DMS53 (cell line): ENCODE measurements at regions not wholly inside any gene's neighbourhood (a gene's known extent, or its start where the extent isn't known, plus 50 kb on each side); places are given as distances from the start of the nearest gene placed in this dataset.
A peak's percentile ranks its signal among the peaks of the same experiment; 100 is the strongest.
"Not testable (repeated sequence)": the region's sequence is repeated elsewhere in the genome, so short reads cannot be mapped to it uniquely, and the experiment has no call there.

Source experiments
- DNase-seq: peaks from one replicate; lab custom pipeline; 2025; lab: John Stamatoyannopoulos, UW

DNA sequence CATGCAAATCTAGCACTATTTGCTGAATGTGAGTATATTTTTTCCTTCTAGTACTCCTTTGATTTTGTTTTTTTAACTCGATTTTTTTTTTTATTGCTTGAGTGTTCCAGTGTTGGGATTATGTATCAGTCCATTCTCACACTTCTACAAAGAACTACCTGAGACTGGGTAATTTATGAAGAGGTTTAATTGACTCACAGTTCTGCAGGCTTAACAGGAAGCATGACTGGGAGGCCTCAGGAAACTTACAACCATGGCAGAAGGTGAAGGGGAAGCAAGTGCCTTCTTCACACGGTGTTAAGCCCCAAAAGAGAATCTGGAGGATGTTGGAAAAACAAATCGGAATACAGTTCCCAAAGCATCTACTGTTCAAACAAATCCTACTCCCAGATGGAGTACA, 69.1 kb downstream of the ZNF518B start:
- not testable (repeated sequence) for DNase-seq

DNA sequence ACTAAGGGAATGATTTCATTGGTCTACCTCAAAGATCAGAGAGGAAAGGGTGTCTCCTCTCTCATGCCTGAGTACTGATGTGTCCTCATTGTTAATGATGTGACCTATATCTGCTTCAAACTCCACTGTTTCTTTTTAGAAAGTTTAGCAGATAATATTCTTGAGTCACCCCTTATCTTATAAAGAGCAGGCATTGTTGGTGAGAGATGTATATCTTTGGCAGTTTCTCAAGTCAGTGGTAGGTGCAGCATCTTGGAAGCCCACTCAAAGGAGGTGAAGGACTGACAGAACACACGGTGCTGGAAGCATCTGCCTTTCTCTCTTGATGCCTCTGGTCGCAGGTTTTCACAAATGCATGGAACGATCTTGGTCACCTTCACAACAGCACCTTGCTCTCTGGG, 71.2 kb downstream of the ZNF518B start:
- no peak for DNase-seq

DNA sequence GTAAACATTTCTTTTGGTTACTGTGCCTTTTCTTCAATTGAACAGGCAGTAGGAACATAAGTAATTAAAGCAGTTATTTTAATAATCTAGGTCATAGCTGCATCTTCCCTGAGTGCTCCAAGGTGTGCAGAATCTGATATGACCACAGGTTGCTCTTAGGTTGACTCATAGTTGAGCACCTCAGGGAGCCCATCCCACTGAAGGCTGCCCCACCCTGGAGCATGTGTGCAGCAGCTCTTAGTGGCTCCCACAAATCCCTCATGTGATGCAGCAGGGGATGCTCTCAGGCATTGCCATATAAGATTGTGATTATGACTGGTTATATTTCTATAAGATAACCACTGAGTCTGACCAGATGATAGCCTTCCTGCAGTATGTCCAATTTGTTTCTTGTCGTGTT, 72.3 kb downstream of the ZNF518B start:
- no peak for DNase-seq

DNA sequence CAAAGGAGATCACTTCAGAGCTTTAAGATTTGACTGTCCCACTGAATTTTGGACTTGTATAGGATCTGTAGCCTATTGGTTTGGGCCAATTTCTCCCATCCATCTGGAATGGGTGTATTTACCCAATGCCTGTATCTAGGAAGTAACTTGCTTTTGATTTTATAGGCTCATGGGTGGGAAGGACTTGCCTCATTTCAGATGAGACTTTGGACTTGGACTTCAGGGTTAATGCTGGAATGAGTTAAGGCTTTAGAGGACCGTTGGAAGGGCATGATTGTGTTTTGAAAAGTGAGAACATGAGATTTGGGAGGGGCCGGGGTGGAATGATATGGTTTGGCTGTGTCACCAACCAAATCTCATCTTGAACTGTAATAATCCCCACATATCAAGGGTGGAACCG, 73.8 kb downstream of the ZNF518B start:
- DNase-seq = no peak

DNA sequence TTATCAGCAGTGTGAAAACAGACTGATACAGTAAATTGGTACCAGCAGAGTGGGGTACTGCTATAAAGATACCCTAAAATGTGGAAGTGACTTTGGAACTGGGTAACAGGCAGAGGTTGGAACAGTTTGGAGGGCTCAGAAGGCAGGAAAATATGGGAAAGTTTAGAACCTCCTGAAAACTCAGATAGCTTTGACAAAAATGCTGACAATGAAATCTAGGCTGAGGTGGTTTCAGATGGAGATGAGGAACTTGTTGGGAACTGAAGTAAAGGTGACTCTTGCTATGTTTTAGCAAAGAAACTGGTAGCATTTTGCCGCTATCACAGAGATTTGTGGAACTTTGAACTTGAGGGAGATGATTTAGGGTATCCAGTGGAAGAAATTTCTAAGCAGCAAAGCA, 75.1 kb downstream of the ZNF518B start:
- not testable (repeated sequence) for DNase-seq

DNA sequence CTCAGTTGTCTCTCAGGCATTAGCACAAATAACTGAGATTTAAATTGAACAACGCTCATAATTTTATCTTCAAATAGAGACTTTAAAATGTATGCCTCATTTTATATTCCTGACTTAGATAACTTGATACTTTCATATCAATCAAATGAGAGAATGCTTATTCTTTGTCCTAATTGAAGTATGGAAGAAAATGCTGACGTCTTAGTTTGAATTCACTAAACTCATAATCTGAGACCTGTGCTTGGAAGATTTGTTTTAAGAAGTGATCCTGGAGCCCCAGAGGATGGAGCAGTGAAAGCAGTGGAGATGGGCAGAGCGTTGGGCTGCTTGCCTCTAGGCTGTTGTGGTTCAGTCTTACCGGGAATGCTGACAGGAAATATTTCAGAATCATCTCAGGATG, 76.1 kb downstream of the ZNF518B start:
- DNase-seq = no peak

DNA sequence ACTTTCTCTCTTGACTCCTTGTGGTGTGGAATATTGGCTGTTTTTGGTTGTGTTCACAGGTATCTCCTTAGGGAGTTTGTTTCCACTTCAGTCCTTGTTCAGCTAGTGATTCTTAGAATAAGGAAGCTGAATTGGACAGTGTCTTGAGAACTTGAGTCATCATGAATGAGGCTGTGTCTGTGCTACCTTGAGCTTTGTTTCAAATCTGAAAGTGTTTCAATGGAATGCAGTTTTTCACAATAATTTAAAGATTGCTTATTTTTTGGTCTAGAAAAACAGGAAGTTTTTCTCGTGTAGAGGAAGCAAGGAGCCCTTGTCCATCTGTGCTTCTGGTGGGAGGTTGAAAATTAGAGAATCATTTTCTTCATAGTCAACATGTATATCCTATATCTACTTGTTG, 76.5 kb downstream of the ZNF518B start:
- no peak for DNase-seq

DNA sequence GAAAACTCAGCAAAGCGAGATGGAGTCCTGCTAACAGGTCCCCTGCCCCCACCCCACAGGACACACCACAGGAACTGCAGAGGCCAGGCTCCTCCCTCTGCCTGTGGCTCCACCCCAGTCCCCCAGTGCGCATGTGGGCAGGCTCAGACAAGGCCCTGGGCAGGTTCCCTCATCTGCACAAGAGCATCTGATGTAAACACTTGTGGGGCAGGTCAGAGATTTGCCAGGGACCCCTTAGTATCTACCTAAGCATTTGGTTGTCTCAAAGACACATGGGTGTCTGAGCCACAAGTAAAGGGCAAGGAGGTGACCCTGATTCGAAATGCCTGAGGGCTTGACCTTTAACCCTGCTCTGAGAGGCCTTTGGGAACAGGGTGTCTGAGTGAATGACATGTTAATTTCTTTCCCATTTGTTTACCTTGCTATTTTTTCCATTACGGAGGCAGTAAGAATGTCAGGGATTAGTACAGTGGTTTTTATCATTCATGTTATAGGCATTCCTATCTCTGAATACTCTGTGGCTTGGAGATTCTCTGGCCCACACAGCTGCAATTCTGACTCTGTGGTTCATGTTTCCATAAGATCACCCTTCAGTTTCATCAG, 85.3 kb downstream of the ZNF518B start:
- DNase-seq = no peak

DNA sequence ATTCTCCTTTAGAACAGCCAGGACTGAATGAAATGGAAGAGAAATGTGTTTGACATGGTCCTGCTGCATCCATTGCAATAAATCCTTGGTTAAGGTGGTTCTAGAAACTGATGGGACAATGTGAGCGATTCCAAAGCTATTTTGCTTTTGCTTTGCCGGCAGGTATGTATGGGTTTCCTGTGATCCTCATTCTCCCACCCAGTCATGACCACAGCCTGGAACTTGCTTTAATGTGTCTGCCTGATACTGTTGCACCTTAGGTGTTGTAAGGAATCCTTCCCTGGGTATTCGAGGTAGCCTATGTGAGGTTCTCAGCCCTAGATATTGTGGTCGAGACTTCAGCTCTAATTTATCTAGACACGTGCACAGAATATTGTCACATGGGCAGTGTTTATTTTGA, 86.1 kb downstream of the ZNF518B start:
- no peak for DNase-seq

DNA sequence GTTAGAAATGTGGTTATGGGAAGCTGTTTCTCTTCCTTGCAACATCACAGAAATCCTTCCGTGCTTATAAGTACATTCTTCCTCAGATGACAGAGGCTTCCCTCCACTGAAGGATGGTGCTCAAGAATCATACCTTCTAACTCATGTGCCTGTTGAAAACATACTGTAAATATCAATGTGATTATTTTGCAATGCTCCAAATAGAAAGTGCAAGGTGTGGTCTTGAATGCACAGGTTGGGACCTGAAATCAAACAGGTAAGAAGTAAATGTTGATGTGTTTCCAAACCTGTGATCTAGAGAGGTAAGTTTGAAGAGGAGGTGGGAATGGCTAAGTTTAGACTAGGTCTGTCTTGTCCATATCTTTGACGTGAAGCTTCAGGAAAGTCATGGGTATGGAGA, 87.7 kb downstream of the ZNF518B start:
- DNase-seq = no peak

DNA sequence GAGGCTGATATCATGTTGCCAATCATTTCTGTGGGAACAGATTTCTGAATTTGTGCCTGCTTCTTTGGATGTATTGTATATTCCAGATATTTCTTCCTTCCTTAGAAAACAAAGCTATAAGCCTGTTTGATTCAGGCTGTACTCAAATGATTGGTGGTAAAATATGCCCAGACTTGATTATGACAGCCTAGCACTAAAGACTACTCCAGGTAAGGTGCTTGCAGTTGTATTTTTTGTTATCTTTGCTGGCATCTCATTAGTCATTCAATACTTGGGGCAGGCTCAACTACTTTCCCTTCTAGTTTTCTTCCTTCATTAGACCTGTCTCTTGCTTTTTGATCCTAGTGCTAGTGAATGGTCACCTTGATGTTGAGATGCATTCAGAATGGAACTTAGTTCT, 90.6 kb downstream of the ZNF518B start:
- no peak for DNase-seq

DNA sequence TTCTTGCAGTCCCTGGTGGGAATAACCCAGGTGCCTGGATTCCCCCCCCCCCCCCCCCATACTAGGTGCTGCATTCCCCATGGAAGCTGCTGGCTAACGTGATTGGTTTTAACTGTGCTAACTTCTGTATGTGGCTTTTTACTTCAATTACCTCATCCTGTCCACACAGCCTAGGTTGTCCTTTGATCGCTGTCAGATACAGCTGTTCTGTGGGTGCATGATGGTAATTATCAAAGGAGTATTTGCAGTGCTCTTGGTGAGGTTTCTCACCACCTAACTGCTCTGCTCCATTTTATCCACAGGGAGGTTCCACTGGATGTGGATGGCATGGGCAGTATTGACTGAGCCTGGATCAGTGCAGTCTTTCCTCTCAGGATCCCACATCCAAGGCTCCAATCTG, 93.0 kb downstream of the ZNF518B start:
- DNase-seq = no peak

DNA sequence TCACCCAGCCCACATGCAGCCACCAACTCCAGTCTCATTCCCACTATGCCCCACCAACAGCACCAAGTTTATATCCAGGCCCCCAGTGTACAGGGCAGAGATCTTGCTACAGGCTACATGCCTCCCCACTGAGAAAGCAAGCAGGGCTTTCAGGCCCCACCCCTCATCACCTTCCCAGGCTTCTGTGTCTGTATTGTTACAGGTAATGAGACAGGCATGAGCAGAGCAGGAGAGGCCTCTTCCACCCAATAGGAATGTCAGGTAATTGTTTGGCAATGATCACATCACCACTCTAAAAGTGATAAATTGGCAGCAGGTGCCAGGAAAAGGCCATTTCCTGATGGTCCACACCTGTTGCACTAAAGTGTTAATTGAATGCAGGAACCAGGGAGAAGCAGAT, 102.5 kb downstream of the ZNF518B start:
- DNase-seq = no peak

DNA sequence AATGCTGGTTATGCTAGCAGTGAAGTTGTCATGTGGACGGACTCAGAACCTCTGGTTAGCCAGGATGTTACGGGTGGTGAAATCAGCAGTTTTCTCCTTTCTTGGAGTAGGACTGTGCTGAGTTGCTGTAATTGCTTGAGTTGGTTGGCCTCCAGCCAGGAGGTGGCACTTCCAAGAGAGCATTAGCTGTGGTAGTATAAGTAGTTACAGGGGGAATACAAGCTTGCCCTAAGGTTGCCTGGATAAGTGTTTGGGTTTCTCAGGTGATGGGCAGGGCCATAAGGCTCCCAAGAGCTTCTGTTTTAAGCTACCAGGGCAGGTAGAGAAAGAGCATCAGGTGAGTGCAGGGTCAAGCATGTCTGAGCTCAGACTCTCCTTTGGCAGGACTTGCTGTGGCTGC, 103.0 kb downstream of the ZNF518B start:
- no peak for DNase-seq

DNA sequence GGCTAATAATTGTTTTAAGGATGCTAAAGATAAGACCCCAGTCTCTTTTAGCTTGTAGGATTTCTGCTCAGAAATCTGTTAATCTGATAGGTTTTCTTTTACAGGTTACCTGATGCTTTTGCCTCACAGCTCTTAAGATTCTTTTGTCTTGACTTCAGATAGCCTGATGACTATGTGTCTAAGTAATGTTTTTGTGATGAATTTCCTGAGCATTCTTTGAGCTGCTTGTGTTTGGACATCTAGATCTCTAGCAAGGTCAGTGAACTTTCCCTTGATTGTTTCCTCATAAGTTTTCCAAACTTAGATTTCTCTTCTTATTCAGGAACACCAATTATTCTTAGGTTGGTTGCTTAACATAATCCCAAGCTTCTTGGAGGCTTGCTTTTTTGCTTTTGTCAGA, 104.1 kb downstream of the ZNF518B start:
- DNase-seq = no peak

DNA sequence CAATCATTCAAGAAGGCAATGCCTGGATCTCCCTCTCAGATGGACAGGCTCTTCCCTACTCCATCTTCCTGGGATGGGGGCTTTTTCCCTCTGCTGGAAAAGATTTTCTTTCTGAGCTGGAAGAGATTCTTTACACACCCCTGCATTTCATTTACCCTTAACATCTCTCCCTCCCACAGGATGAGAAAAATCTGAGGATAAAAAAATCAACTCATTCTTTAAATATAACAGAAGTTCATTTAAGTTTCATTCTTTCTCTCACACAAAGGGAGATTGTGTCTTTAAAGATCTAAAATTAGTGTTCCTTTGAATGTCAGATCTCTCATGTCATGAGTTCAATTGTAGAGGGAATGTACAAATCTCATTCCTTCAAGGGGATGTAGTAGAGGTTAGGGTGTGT, 109.0 kb downstream of the ZNF518B start:
- no peak for DNase-seq

DNA sequence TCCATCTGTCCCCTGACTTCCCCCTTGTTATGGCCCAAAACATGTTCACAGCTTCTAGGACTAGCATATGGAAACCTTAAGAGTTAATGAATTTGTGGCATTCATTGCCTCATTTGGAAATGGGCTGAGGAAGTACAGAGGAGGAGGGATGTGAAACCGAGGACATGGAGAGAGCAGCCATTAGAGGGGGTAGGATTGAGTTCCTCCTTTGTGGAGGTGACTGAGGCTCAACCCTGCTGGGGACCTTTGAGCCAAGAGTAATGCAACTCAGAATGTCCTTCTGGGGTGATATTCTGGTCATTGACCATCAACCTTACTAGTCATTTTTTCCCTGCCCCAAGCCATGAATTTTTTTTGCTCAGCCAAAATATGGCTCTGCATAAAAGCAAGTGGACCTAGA, 109.4 kb downstream of the ZNF518B start:
- DNase-seq = no peak

DNA sequence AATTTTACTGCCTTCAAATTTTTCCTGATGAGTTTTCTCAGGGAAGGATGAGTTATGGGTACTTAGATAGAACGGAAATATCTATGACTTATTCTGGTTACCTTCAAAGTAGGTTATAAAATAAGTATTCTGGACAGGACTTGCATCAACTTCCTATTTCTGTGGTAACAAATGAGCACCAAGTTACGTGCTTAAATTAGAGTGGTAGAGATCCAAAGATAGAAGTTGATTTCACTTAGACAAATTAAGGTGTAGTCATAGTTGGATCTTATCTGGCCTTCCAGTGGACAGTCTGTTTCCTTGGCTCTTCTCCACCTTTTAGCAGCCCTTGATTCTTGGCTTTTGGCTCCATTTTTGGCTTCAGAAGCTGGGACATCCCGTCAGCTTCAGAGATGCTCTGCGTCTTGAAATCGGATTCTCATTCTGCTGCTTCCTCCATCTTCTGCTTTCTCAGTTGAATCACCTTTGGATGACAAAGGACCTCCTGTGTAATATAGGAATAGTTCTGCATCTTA, 109.9 kb downstream of the ZNF518B start:
- DNase-seq = no peak

DNA sequence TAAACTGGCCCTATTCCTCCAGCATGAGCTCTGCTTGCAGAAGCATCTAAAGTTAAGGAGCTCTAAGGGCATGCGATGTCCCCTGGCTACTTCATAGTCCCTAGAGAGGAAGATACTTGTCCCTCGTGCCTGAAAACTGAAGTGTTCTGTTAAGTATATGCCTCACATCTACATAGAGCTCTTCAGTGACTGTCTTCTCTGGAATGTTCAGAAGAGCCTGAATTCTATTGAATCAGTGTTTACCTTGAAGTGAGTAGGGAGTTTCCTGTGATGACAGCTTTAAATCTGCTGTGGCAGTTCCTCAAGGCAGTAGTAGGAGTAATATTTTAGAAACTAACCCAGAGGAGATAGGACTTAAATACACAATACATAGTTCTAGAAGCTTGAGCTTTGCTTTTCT, 111.2 kb downstream of the ZNF518B start:
- DNase-seq = peak; percentile 56

DNA sequence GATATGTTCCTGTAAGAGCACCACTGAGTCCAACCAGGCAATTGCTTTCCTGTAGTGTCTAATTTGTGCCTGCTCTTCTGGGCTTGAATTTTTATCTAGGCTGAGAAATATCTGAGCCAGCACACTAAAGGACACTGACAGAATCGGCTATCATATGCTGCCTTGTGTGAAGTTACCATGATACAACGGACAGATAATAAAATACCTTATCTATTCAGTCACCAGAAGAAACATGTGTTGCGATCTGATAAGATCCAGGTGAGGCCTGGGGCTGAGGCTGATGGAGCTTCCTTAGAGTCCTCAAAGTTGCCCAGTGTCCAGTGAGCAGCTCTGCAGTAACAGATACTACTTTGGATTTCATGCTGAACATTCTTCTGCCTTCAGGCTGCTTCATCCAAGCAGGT, 111.8 kb downstream of the ZNF518B start:
- DNase-seq = no peak

DNA sequence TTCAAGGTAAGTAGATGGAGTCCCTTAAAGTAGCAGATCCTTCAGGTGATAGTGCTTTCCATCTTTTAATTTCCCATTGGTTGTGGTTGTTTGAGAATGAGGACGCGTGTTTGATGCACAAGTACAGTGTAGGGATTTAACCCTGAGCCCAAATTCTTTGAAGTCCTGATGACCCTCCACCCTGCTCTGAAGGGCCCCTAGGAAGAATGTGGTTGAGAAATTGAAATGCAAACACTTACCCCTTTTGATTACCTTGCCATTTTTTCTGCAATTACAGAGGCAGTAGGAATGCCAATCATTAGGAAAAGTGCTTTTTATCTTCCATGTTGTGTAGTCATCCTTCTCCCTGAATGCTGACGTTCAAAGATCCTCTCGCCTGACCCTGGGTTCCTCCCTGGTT, 112.4 kb downstream of the ZNF518B start:
- DNase-seq = no peak

DNA sequence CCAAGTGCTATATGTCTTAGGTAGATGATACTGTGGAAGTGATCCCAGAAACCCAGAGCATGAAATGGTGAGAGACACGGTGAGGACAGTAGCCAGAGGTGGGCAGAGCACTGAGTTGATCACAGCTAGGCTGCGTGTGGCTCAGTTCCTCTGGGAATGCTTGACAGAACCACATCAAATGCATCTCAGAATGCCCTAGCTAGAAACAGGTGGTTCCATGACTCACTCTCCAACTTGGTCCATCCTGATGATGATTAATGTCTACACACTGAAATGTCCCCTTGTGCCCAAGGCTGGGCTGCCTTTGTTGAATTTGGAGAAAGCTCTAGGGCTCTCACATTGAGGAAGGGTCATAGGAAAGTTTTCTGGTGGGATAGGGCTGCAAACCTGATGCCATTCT, 113.6 kb downstream of the ZNF518B start:
- no peak for DNase-seq

DNA sequence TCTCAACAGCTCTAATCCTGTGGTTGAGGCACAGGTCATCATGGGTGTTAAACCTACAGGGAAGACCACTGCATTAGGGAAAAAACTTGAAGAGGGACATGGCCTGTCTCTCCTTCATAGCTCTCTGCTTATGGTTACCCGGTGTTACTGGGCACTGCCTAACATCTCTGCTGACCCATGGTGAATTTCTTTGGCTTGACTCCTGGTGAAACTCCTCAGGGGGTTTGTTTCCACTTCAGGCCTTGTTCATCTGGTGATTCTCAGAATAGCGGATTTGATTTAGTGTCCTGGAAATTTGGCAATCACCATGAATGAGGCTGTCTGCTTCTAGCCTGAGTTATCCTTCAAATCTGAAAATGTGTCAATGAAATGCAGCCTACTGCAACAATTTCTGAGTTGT, 114.4 kb downstream of the ZNF518B start:
- no peak for DNase-seq

DNA sequence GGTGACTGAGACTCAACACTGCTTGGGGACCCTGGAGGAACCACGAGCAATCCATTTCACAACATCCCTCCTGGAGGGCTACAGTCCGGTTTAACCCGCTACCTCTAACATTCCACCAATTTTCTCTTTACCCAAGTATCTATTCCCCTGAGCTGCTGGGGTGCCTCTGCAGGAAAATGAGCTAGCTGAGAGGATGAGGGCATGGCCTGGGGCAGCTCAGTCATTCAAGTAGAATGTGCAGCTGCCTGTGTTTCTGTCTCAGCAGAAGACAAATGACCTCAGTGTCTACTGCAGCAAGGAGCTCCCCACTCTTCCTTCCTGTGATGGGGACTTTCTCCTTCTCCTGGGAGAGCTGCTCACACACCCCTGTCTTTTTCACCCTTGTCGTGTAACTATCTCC, 120.8 kb downstream of the ZNF518B start:
- DNase-seq = no peak

DNA sequence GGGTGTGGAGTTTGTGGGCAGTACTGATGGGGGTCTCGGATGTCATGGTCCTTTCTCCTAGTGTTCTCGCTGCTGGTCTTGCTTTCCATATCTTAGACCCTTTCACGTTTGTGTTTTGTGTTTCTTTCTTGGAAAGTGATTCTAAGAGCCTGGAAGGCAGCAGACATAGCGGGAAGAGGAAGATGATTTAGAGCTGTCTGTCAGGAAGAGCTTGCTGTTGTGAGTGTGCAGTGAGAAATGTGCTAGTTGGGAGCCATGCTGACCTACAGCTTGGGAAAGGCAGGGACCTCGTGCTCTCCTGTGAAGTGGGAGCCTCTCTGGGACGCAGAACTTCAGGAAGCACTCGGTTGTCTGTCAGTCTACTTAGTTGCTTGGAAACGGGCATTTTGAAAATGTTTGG, 122.2 kb downstream of the ZNF518B start:
- DNase-seq = no peak
